Stimulated activated CD4-positive, alpha-beta T cell treated with anti-CD3 and anti-CD28 coated beads, TNF-alpha, amount 100 ng/mL, for 4 hours (primary cell): ENCODE measurements at regions not wholly inside any gene's neighbourhood (a gene's known extent, or its start where the extent isn't known, plus 50 kb on each side); places are given as distances from the start of the nearest gene placed in this dataset.
"Not testable (repeated sequence)": the region's sequence is repeated elsewhere in the genome, so short reads cannot be mapped to it uniquely, and the experiment has no call there.

Experiments
- DNase-seq, 3 experiments: peaks; one replicate each; pipeline ENCODE4 v3.0.0-alpha.2; 2020; ENCODE audit warnings: low read depth in 3 of 3

- no peak for DNase-seq
These were observed 50.4 kb upstream of the CACUL1 start for GRCh38 chr10:118805146-118805545.

GRCh38 chr10:118807512-118808305 lies 52.9 kb upstream of the CACUL1 start:
- DNase-seq, result no peak

GRCh38 chr10:118808601-118809356 lies 54.0 kb upstream of the CACUL1 start:
- DNase-seq, result no peak

- no peak for DNase-seq
These were observed 54.8 kb upstream of the CACUL1 start for GRCh38 chr10:118809357-118810220.

- DNase-seq, result no peak
These were observed 56.2 kb upstream of the CACUL1 start for GRCh38 chr10:118810796-118811505.

- no peak for DNase-seq
These were observed 57.1 kb upstream of the CACUL1 start for GRCh38 chr10:118811675-118812392.

- no peak for DNase-seq
These were observed 57.6 kb upstream of the CACUL1 start for GRCh38 chr10:118812393-118812740.

GRCh38 chr10:118813001-118813400 lies 58.2 kb upstream of the CACUL1 start:
- DNase-seq, result not testable (repeated sequence)

- DNase-seq, result no peak
These were observed 61.9 kb upstream of the CACUL1 start for GRCh38 chr10:118816471-118817168.

- DNase-seq, result no peak
These were observed 62.7 kb upstream of the CACUL1 start for GRCh38 chr10:118817328-118818068.

GRCh38 chr10:118818621-118819221 lies 64.0 kb upstream of the CACUL1 start:
- DNase-seq, result no peak

- DNase-seq, result no peak
These were observed 65.8 kb upstream of the CACUL1 start for GRCh38 chr10:118820326-118821116.

GRCh38 chr10:118823256-118823907 lies 68.6 kb upstream of the CACUL1 start:
- DNase-seq, result no peak

GRCh38 chr10:118827053-118827452 lies 72.3 kb upstream of the CACUL1 start:
- DNase-seq, result no peak

- DNase-seq, result no peak
These were observed 72.8 kb upstream of the CACUL1 start for GRCh38 chr10:118827466-118828155.

- DNase-seq, result no peak
These were observed 77.5 kb upstream of the CACUL1 start for GRCh38 chr10:118832241-118832651.

- DNase-seq, result not testable (repeated sequence)
These were observed 79.6 kb upstream of the CACUL1 start for GRCh38 chr10:118834370-118834769.
